Activated naive CD4-positive, alpha-beta T cell treated with anti-CD3 and anti-CD28 coated beads for 36 hours (primary cell): ENCODE measurements at regions not wholly inside any gene's neighbourhood (a gene's known extent, or its start where the extent isn't known, plus 50 kb on each side); places are given as distances from the start of the nearest gene placed in this dataset.

Experiments used
- CTCF ChIA-PET: fragments of 350-600 bp; sonication (Branson Sonifier 250); formaldehyde crosslinking; loops from one replicate; lab custom pipeline; 2021; ENCODE audit warnings: antibody characterized with exemption; lab: Charles Lee
- DNase-seq: peaks from one replicate; pipeline ENCODE4 v3.0.0-alpha.2; 2020
- H3K27ac Mint-ChIP-seq: one replicate; pipeline ENCODE4 v1.8.0; 2021; ENCODE audit warnings: mild to moderate bottlenecking, mixed read lengths
- H3K27me3 Mint-ChIP-seq: one replicate; pipeline ENCODE4 v1.8.0; 2021; ENCODE audit warnings: low read depth, mixed read lengths
- H3K36me3 Mint-ChIP-seq: one replicate; pipeline ENCODE4 v1.8.0; 2021; ENCODE audit warnings: low read depth, mixed read lengths
- H3K4me1 Mint-ChIP-seq: one replicate; pipeline ENCODE4 v1.8.0; 2021; ENCODE audit warnings: low read depth, mixed read lengths
- H3K4me3 Mint-ChIP-seq: one replicate; pipeline ENCODE4 v1.8.0; 2021; ENCODE audit warnings: mild to moderate bottlenecking, moderate library complexity, mixed read lengths
- H3K9me3 Mint-ChIP-seq: one replicate; pipeline ENCODE4 v1.8.0; 2021; ENCODE audit warnings: mixed read lengths
- intact Hi-C: fragments of 100-400 bp; cut with micrococcal nuclease; formaldehyde crosslinking; loops from one replicate; pipeline ENCODE4 v1.15.1; 2023

DNA sequence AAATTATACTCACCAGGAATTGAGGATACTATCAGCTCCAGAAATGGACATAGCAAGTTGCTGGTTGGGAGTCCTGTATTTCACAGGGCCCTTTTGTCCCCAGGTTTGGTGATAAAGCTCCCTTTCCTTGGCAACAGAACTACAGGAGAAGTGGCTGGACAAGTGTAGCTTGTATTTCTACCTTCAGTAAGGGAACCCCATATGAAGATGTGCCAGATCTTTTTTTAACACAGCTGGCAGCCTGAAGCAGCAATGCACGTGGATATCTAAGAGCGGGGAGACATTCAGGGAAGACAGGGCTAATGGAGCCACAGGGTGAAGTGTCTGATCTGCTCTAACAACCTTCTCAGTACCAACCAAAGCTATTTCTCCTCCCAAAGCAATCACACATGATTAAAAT lies 373.9 kb upstream of the ID4 start:
- Mint-ChIP-seq H3K27ac (no peak overlapping the region), H3K36me3 (no peaks in the 10 kb centered on the region), H3K9me3 (no peaks in the 10 kb centered on the region), H3K4me3 (no peak overlapping the region), H3K27me3 (no peaks in the 10 kb centered on the region), H3K4me1 (no peaks in the 10 kb centered on the region)
- CTCF ChIA-PET = no interaction called here
- intact Hi-C loops = no loop called here
- DNase-seq = no peak

DNA sequence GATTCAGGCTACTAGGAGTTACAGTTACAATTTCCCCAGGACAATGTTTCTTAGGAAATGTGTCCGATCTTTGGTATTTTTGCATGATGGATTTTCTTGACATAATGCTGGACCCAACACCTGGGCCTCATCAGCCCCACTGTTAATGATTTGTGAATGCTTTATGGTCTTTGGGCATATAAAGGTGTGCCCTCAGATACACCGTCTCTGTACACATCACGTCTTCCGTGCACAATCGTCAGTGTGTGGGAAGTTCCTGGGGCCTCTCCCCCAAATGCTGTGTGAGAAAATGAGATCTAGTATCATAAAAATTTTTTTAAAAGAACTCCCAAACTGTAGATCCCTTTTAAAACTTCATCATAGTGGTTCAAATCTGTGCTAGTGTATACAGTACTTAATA lies 373.2 kb upstream of the ID4 start:
- Mint-ChIP-seq H3K4me1 (no peaks in the 10 kb centered on the region), H3K27me3 (no peaks in the 10 kb centered on the region), H3K9me3 (no peaks in the 10 kb centered on the region), H3K4me3 (no peak overlapping the region), H3K27ac (no peak overlapping the region), H3K36me3 (no peaks in the 10 kb centered on the region)
- CTCF ChIA-PET = no interaction called here
- intact Hi-C loops = no loop called here
- DNase-seq = no peak

DNA sequence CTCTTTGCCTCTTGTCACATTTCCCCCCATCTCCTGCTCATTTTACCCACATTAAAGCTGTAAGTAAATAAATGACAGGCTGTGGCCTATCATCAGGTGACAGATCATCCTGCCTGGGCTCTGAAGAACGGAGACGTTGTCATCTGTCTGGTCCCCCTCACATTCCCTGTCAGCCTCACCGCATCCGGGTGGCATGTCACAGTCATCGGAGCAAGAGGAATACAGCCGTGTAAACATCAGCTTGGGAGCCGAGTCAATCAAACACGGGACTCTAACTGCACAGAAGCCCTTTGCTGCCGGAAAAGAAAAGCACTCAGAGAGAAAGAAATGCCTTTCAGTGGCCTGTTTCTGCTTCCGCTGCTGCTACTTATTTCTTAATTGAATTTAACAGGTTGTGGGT lies 371.9 kb upstream of the ID4 start:
- Mint-ChIP-seq H3K27ac (no peak overlapping the region), H3K9me3 (no peaks in the 10 kb centered on the region), H3K27me3 (no peaks in the 10 kb centered on the region), H3K4me1 (no peaks in the 10 kb centered on the region), H3K36me3 (no peaks in the 10 kb centered on the region), H3K4me3 (no peak overlapping the region)
- intact Hi-C loops = no loop called here
- no peak for DNase-seq
- CTCF ChIA-PET = no interaction called here

DNA sequence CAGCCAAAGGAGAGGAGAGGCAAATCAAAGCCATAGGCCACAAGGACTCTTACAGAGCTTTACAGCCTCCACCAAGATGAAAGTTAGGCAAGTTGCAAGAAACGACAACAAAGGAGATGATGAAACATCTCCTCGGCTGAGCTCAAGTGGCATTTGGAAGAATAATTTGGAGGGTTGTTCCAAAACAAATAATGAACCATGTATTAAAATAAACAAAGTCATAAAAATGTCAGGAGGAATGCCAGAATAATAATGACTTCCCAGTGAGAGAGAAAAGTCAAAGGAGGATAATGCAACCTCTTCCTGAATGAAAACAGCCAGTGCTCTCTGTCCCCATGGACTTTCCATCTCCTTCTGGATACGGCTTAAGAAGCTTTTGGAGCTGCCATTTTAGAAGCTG lies 371.4 kb upstream of the ID4 start:
- no peaks in the 10 kb centered on the region for H3K27me3 Mint-ChIP-seq
- CTCF ChIA-PET = no interaction called here
- no peaks in the 10 kb centered on the region for H3K36me3 Mint-ChIP-seq
- H3K4me1 Mint-ChIP-seq = no peaks in the 10 kb centered on the region
- intact Hi-C loops = no loop called here
- DNase-seq = no peak
- no peak overlapping the region for H3K27ac Mint-ChIP-seq
- no peak overlapping the region for H3K4me3 Mint-ChIP-seq
- H3K9me3 Mint-ChIP-seq = no peaks in the 10 kb centered on the region

DNA sequence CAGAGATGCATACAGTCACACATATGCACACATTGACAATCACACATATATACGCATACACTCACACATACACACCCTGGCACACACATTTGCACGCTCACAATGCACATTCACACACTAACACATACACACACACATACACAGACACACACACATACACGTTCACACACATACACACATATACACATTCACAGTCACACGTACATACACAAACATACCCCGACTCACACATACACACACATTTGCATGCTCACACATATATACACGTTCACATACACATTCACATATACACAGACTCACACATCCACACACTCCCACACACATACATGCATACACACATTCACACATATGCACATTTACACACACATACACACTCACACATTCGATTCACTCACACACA lies 366.8 kb upstream of the ID4 start:
- intact Hi-C loops = no loop called here
- Mint-ChIP-seq H3K27me3 (no peaks in the 10 kb centered on the region), H3K9me3 (peaks cover 5% of the 10 kb centered on the region), H3K4me1 (no peaks in the 10 kb centered on the region), H3K36me3 (no peaks in the 10 kb centered on the region), H3K27ac (no peak overlapping the region), H3K4me3 (no peak overlapping the region)
- CTCF ChIA-PET = no interaction called here
- DNase-seq = no peak

DNA sequence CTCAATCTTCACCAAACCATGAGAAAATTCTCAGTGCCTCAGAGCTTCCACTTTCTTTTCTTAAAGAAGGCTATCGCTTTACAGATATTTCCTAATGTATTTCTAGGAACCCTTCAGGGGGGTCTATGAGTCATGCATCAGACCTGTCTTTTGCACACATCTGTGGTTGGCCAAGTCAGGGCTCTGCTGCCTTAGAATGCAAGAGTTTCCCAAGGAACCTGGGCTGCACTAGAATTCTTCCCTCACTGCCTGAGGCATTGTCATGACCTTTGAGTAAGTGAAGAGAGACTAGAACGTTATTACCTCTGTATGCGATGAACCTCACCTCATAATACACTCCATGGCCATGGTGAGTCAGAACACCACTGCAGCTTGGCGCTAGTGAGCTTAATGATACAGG lies 365.0 kb upstream of the ID4 start:
- H3K27ac Mint-ChIP-seq = no peak overlapping the region
- H3K4me1 Mint-ChIP-seq = no peaks in the 10 kb centered on the region
- no peak for DNase-seq
- H3K9me3 Mint-ChIP-seq = peaks cover 5% of the 10 kb centered on the region
- no peaks in the 10 kb centered on the region for H3K36me3 Mint-ChIP-seq
- no peaks in the 10 kb centered on the region for H3K27me3 Mint-ChIP-seq
- intact Hi-C loops = no loop called here
- no peak overlapping the region for H3K4me3 Mint-ChIP-seq
- CTCF ChIA-PET = interaction anchor here (0.7 kb wide), 1 partner anchor 87 kb away, joined by 3 read pairs; no protein-coding TSS in a partner anchor

DNA sequence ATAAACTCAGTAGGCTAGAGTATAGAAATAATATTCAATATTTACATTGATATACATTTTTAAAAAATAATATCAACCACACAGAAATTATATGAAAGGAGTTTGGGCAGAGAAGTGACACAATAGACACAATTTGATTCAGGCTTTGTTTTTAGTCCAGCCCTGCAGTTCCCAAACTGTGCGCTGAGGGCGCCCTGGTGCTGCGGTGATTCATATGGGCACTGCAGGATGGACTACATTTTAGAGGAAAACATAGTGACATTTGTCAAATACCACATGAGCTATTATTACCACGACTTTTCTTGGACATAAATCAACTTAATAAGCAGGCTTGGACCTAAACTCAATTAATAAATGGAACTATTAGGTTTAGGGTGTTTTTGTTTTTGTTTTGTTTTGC lies 364.3 kb upstream of the ID4 start:
- CTCF ChIA-PET = interaction anchor here (0.7 kb wide), 1 partner anchor 86 kb away, joined by 3 read pairs; no protein-coding TSS in a partner anchor
- H3K4me1 Mint-ChIP-seq = no peaks in the 10 kb centered on the region

DNA sequence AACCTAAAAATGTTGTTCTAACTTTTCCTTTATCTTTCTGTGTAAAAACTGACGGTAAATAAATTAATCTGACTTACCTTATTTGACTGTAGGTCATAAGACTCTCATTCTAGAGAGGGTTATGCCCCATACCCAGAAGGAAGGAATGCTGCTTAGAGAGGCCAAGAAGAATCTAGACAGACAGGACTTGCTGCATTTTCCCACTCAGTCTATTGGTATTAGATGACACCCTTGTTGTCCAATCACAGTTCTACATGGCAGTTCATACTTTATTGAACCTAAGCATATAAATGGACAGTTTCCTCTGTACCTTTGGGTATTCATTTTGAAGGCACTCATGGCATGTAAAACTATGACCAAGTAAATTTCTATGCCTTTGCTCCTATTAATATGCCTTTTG lies 359.6 kb upstream of the ID4 start:
- Mint-ChIP-seq H3K4me1 (no peaks in the 10 kb centered on the region), H3K36me3 (no peaks in the 10 kb centered on the region), H3K27me3 (no peaks in the 10 kb centered on the region), H3K27ac (no peak overlapping the region), H3K4me3 (no peak overlapping the region), H3K9me3 (peaks cover 5% of the 10 kb centered on the region)
- intact Hi-C loops = no loop called here
- DNase-seq = no peak
- CTCF ChIA-PET = no interaction called here

More for the DNA sequence above, 364.3 kb upstream of the ID4 start:
- H3K4me3 Mint-ChIP-seq = no peak overlapping the region
- intact Hi-C loops = no loop called here
- peaks cover 5% of the 10 kb centered on the region for H3K9me3 Mint-ChIP-seq
- no peaks in the 10 kb centered on the region for H3K27me3 Mint-ChIP-seq
- peak; percentile 16 for DNase-seq
- no peak overlapping the region for H3K27ac Mint-ChIP-seq
- no peaks in the 10 kb centered on the region for H3K36me3 Mint-ChIP-seq

DNA sequence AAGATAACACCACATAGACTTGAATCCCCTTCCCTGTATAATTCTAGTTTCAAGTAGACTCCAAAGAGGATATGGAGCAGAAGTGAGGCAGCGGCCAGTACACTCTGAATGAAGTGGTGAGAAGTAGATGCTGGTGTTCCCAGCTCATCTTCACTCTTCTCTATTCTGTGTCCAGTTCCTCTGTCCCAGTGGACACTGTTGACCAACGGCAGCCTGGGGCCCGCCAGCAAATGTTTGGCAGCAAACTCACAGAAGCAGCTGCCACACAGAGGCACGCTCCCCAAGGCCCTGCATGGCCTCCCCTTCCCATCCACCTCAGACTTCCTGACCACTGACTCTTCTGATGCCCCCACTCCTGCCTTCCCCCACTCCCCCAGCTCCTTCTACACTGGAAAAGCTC lies 358.9 kb upstream of the ID4 start:
- intact Hi-C loops = no loop called here
- no peak overlapping the region for H3K27ac Mint-ChIP-seq

DNA sequence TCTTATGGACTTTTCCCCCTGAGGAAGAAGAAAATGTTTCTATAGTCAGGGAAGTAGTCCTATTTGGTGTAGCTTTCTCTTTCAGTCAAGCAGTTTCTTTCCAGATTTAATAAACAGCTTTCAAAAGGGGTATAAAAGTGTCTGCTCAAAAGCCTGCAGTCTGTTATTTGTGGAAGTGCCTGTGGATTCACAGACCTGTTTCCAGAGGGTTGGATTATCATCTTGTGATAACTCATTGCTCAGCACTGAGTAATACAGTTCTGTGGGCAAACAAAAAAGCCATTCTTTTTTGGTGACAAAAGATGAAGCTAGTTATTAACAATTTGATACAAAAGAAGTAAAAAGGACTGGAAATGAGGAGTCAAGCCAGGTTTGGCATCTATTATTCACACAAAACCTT lies 358.2 kb upstream of the ID4 start:
- Mint-ChIP-seq H3K4me1 (no peaks in the 10 kb centered on the region), H3K4me3 (no peak overlapping the region), H3K27me3 (no peaks in the 10 kb centered on the region), H3K27ac (no peak overlapping the region), H3K9me3 (no peaks in the 10 kb centered on the region), H3K36me3 (no peaks in the 10 kb centered on the region)
- DNase-seq = no peak
- intact Hi-C loops = no loop called here
- CTCF ChIA-PET = no interaction called here

More for the DNA sequence above, 358.9 kb upstream of the ID4 start:
- H3K27me3 Mint-ChIP-seq = no peaks in the 10 kb centered on the region
- DNase-seq = no peak
- H3K4me1 Mint-ChIP-seq = no peaks in the 10 kb centered on the region
- H3K4me3 Mint-ChIP-seq = no peak overlapping the region
- no peaks in the 10 kb centered on the region for H3K36me3 Mint-ChIP-seq
- CTCF ChIA-PET = no interaction called here
- H3K9me3 Mint-ChIP-seq = peaks cover 3% of the 10 kb centered on the region

DNA sequence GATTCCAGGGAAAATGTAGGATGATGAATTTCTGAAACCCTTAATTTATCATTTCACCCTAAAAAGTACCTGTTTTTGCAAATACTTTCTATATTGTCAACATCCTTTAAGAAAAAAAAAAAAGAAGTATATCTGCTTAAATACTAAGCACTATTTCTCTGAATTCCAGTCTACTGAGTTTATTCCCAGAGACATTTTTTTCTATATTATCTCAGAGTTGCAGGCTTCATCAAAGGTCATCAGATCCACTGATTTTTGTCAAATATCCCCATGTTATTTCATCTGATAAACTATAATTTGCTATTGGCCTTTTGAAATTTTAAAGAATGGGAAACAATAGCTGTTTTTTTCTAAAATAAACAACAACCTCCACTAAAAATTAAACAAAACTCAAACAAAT lies 357.6 kb upstream of the ID4 start:
- Mint-ChIP-seq H3K4me1 (no peaks in the 10 kb centered on the region), H3K4me3 (no peak overlapping the region), H3K27ac (no peak overlapping the region), H3K36me3 (no peaks in the 10 kb centered on the region), H3K9me3 (peaks cover 1% of the 10 kb centered on the region), H3K27me3 (no peaks in the 10 kb centered on the region)
- DNase-seq = no peak
- CTCF ChIA-PET = no interaction called here
- intact Hi-C loops = no loop called here

DNA sequence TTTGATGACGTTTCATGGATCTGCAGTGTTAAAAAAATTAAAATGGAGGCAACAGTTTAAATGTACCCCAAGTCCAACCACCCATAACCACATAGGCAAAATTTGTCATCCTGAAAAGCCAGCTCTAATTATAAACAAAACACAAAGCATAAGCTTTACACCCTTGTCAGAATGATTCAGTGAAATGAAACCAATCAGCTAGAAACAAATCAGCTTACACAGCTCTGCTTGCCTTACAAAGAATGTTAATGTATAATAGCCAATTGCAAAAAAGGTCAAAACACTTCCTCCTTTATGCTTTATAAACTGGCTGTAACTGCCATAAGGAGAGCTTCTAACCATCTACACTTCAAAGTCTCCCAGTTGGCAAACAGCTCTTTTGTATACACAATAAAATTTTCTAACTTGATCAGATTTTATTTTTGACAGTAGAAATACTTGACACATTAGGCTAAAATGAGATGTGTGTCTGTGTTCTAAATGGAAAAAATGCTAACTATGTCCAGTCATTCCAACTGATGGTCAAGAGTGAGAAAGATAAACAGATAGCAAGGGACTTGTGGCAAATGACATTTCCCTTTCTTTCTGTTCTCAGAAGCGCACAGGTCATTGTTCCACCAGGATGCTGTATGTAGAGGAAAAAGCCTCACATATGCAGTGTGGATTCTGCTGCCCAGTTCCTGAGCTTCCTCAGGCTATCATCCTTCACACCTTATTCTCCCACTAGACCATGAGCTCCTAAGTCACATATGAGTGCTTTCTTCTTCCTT lies 344.3 kb upstream of the ID4 start:
- Mint-ChIP-seq H3K4me1 (no peaks in the 10 kb centered on the region), H3K27me3 (no peaks in the 10 kb centered on the region), H3K9me3 (no peaks in the 10 kb centered on the region), H3K4me3 (no peak overlapping the region), H3K36me3 (no peaks in the 10 kb centered on the region), H3K27ac (no peak overlapping the region)
- intact Hi-C loops = no loop called here
- DNase-seq = no peak
- CTCF ChIA-PET = no interaction called here

DNA sequence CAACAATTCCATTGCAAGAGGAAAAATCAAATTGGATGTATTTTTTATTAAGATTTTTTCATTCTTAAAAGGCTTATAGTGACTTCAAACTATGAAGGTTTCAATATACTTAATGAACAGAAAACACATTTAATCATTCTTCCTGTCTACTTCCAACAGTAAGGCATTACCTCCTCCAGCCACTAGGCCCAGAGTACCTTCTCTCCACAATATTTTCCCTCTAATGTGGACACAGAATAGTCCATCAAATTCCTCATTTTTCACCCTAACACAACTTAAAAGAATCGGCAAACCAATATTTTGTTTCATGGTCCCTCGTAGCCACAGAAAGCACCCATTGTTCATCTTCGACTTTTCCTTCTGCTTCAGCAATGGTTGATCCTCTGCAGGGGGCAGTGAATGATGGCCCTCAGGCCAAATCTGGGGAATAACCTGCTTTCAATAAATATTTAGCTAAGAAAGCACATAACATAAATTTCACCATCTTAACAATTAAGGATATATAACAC lies 335.4 kb upstream of the ID4 start:
- Mint-ChIP-seq H3K4me3 (no peak overlapping the region), H3K9me3 (peaks cover 14% of the 10 kb centered on the region), H3K27ac (no peak overlapping the region), H3K27me3 (no peaks in the 10 kb centered on the region), H3K4me1 (no peaks in the 10 kb centered on the region), H3K36me3 (no peaks in the 10 kb centered on the region)
- intact Hi-C loops = no loop called here
- CTCF ChIA-PET = no interaction called here
- no peak for DNase-seq
